NCI-H128 (cell line): ENCODE measurements at regions not wholly inside any gene's neighbourhood (a gene's known extent, or its start where the extent isn't known, plus 50 kb on each side); places are given as distances from the start of the nearest gene placed in this dataset.

Experiments used
- DNase-seq: peaks from one replicate; lab custom pipeline; 2025; ENCODE audit not compliant: unreplicated experiment; lab: John Stamatoyannopoulos, UW

GRCh38 chr4:20302336-20302735 is 50.6 kb downstream of the SLIT2 start:
- DNase-seq = no peak

- no peak for DNase-seq
Observed at GRCh38 chr4:20305976-20306375, 54.3 kb downstream of the SLIT2 start.

- no peak for DNase-seq
Observed at GRCh38 chr4:20311856-20312255, 60.2 kb downstream of the SLIT2 start.

GRCh38 chr4:20313237-20314030 is 61.7 kb downstream of the SLIT2 start:
- no peak for DNase-seq

- no peak for DNase-seq
Observed at GRCh38 chr4:20317424-20317985, 65.8 kb downstream of the SLIT2 start.

- DNase-seq = no peak
Observed at GRCh38 chr4:20318001-20318908, 66.5 kb downstream of the SLIT2 start.

GRCh38 chr4:20318909-20319277 is 67.2 kb downstream of the SLIT2 start:
- DNase-seq = no peak

- DNase-seq = no peak
Observed at GRCh38 chr4:20319825-20320612, 68.3 kb downstream of the SLIT2 start.

- no peak for DNase-seq
Observed at GRCh38 chr4:20323991-20324390, 72.3 kb downstream of the SLIT2 start.

- DNase-seq = no peak
Observed at GRCh38 chr4:20326460-20326859, 74.8 kb downstream of the SLIT2 start.

- no peak for DNase-seq
Observed at GRCh38 chr4:20326977-20327376, 75.3 kb downstream of the SLIT2 start.

- DNase-seq = no peak
Observed at GRCh38 chr4:20327808-20328207, 76.1 kb downstream of the SLIT2 start.

- no peak for DNase-seq
Observed at GRCh38 chr4:20331642-20332041, 79.9 kb downstream of the SLIT2 start.

- no peak for DNase-seq
Observed at GRCh38 chr4:20333141-20333715, 81.5 kb downstream of the SLIT2 start.

- DNase-seq = no peak
Observed at GRCh38 chr4:20337261-20337664, 85.6 kb downstream of the SLIT2 start.

GRCh38 chr4:20338841-20339240 is 87.1 kb downstream of the SLIT2 start:
- no peak for DNase-seq

GRCh38 chr4:20341134-20341738 is 89.5 kb downstream of the SLIT2 start:
- no peak for DNase-seq

- no peak for DNase-seq
Observed at GRCh38 chr4:20347531-20347930, 95.8 kb downstream of the SLIT2 start.

- no peak for DNase-seq
Observed at GRCh38 chr4:20348411-20348810, 96.7 kb downstream of the SLIT2 start.
